Fibroblast of villous mesenchyme (primary cell): ENCODE measurements at regions not wholly inside any gene's neighbourhood (a gene's known extent, or its start where the extent isn't known, plus 50 kb on each side); places are given as distances from the start of the nearest gene placed in this dataset.

ENCODE experiments used
- DNase-seq: peaks from one replicate; pipeline ENCODE4 v3.0.0-alpha.2; 2010; ENCODE audit warnings: low read depth
- H3K4me3 ChIP-seq: 2 replicates; pipeline ENCODE4 v1.5.1; 2011; ENCODE audit warnings: low read depth, mild to moderate bottlenecking, low read length
- CTCF ChIP-seq: IDR thresholded peaks from 2 replicates; pipeline ENCODE4 v1.5.1; 2012; ENCODE audit warnings: low read depth, mild to moderate bottlenecking, low read length; ENCODE audit not compliant: insufficient read depth

GRCh38 chr21:29413683-29414082, 115.0 kb downstream of the BACH1 start:
- H3K4me3 ChIP-seq, result no peak overlapping the region
- no peak for DNase-seq
- no peak for TF ChIP-seq CTCF

GRCh38 chr21:29416268-29416667, 117.5 kb downstream of the BACH1 start:
- TF ChIP-seq CTCF, result no peak
- no peak overlapping the region for H3K4me3 ChIP-seq
- no peak for DNase-seq

GRCh38 chr21:29418813-29419212, 120.1 kb downstream of the BACH1 start:
- TF ChIP-seq CTCF, result no peak
- H3K4me3 ChIP-seq, result no peak overlapping the region

GRCh38 chr21:29419422-29419821, 120.7 kb downstream of the BACH1 start:
- no peak for TF ChIP-seq CTCF
- no peak for DNase-seq
- no peak overlapping the region for H3K4me3 ChIP-seq

More at GRCh38 chr21:29418813-29419212, 120.1 kb downstream of the BACH1 start:
- DNase-seq, result no peak

- DNase-seq, result no peak
- no peak for TF ChIP-seq CTCF
- no peak overlapping the region for H3K4me3 ChIP-seq
These were observed 124.6 kb downstream of the BACH1 start for GRCh38 chr21:29423099-29423870.

- TF ChIP-seq CTCF, result no peak
- no peak overlapping the region for H3K4me3 ChIP-seq
- DNase-seq, result no peak
These were observed 126.0 kb downstream of the BACH1 start for GRCh38 chr21:29424728-29425127.

- DNase-seq, result no peak
- TF ChIP-seq CTCF, result no peak
- no peak overlapping the region for H3K4me3 ChIP-seq
These were observed 130.5 kb downstream of the BACH1 start for GRCh38 chr21:29429218-29429617.
